A673 (cell line): ENCODE measurements at regions not wholly inside any gene's neighbourhood (a gene's known extent, or its start where the extent isn't known, plus 50 kb on each side); places are given as distances from the start of the nearest gene placed in this dataset.

Source experiments
- BruUV-seq: library from RNA; stranded (reverse); fragments of 400-500 nt; replicated peaks from 2 replicates; lab custom pipeline; 2021; lab: Mats Ljungman, UMichigan
- CTCF ChIA-PET: fragments of 300-600 bp; sonication (Branson Sonifier 250); formaldehyde crosslinking; loops from one replicate; lab custom pipeline; 2022; ENCODE audit warnings: antibody characterized with exemption; lab: Charles Lee
- POLR2A ChIA-PET: fragments of 300-600 bp; sonication (Branson Sonifier 250); formaldehyde crosslinking; loops from one replicate; lab custom pipeline; 2022; ENCODE audit warnings: antibody characterized with exemption; ENCODE audit not compliant: low non-redundant PET; lab: Charles Lee
- DNase-seq: peaks from one replicate; pipeline ENCODE4 v3.0.0-alpha.2; 2015; ENCODE audit warnings: low spot score
- H3K27ac ChIP-seq: fragments of 200-600 bp; sonication (generic); 2 replicates; pipeline ENCODE4 v1.5.1; 2016; ENCODE audit warnings: mixed run types, low read depth, mild to moderate bottlenecking, mixed read lengths, antibody characterized with exemption, low read length; ENCODE audit not compliant: poor library complexity, severe bottlenecking
- H3K27me3 ChIP-seq: fragments of 200-600 bp; sonication (generic); replicated peaks from 2 replicates; pipeline ENCODE4 v1.6.1; 2017; ENCODE audit warnings: mixed run types, low read depth, mild to moderate bottlenecking, mixed read lengths, antibody characterized with exemption, low read length; ENCODE audit not compliant: insufficient read depth, poor library complexity
- H3K36me3 ChIP-seq: fragments of 200-600 bp; sonication (generic); 2 replicates; pipeline ENCODE4 v1.6.1; 2016; ENCODE audit warnings: mixed run types, mild to moderate bottlenecking, mixed read lengths, antibody characterized with exemption, low read length; ENCODE audit not compliant: insufficient read depth, poor library complexity, severe bottlenecking
- H3K4me1 ChIP-seq: fragments of 200-600 bp; sonication (generic); 2 replicates; pipeline ENCODE4 v1.6.1; 2017; ENCODE audit warnings: mixed run types, mild to moderate bottlenecking, mixed read lengths, antibody characterized with exemption, low read length; ENCODE audit not compliant: insufficient read depth, poor library complexity, severe bottlenecking
- H3K4me3 ChIP-seq: fragments of 200-600 bp; sonication (generic); 2 replicates; pipeline ENCODE4 v1.5.1; 2016; ENCODE audit warnings: low read depth, mixed run types, mild to moderate bottlenecking, mixed read lengths, low read length; ENCODE audit not compliant: poor library complexity, severe bottlenecking
- H3K9me3 ChIP-seq: fragments of 200-600 bp; sonication (generic); 2 replicates; pipeline ENCODE4 v1.6.1; 2016; ENCODE audit warnings: mixed run types, low read depth, mild to moderate bottlenecking, mixed read lengths, antibody characterized with exemption, low read length; ENCODE audit not compliant: poor library complexity, severe bottlenecking
- EZH2 ChIP-seq: fragments of 200-600 bp; sonication (generic); IDR thresholded peaks from 2 replicates; pipeline ENCODE4 v1.6.1; 2017; ENCODE audit warnings: borderline replicate concordance, low read depth, mild to moderate bottlenecking, mixed read lengths, antibody characterized with exemption, low read length; ENCODE audit not compliant: poor library complexity, severe bottlenecking
- intact Hi-C: fragments of 100-400 bp; cut with micrococcal nuclease; formaldehyde crosslinking; loops from one replicate; pipeline ENCODE4 v1.10.0; 2022; ENCODE audit not compliant: unreplicated experiment
- TF ChIP-seq, protein P1 (sequence below): fragments of 300-800, 200-600 bp; sonication (generic); conservative IDR thresholded peaks from 2 replicates; pipeline ENCODE4 v1.5.1; 2017; ENCODE audit warnings: low read depth, mild to moderate bottlenecking, antibody characterized with exemption, low read length, moderate library complexity, mixed read lengths

- Histone ChIP-seq H3K4me1 (no peaks in the 10 kb centered on the region), H3K27ac (no peak overlapping the region), H3K9me3 (no peaks in the 10 kb centered on the region), H3K36me3 (no peaks in the 10 kb centered on the region), H3K4me3 (no peak overlapping the region), H3K27me3 (no peaks in the 10 kb centered on the region)
- no peak for DNase-seq
- ChIA-PET POLR2A (no interaction called here), CTCF (interaction anchor here (0.6 kb wide), 1 partner anchor 14 kb away, joined by 3 read pairs; no protein-coding TSS in a partner anchor)
- intact Hi-C loops = no loop called here
- TF ChIP-seq, protein P1, sequence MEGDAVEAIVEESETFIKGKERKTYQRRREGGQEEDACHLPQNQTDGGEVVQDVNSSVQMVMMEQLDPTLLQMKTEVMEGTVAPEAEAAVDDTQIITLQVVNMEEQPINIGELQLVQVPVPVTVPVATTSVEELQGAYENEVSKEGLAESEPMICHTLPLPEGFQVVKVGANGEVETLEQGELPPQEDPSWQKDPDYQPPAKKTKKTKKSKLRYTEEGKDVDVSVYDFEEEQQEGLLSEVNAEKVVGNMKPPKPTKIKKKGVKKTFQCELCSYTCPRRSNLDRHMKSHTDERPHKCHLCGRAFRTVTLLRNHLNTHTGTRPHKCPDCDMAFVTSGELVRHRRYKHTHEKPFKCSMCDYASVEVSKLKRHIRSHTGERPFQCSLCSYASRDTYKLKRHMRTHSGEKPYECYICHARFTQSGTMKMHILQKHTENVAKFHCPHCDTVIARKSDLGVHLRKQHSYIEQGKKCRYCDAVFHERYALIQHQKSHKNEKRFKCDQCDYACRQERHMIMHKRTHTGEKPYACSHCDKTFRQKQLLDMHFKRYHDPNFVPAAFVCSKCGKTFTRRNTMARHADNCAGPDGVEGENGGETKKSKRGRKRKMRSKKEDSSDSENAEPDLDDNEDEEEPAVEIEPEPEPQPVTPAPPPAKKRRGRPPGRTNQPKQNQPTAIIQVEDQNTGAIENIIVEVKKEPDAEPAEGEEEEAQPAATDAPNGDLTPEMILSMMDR = no peak
- TF ChIP-seq EZH2 = no peak
- BruUV-seq = no TSS peak
Observed at GRCh38 chr12:38516418-38516817, 199.8 kb downstream of the ALG10B start.

- no TSS peak for BruUV-seq
- no peaks in the 10 kb centered on the region for H3K4me1 ChIP-seq
- POLR2A ChIA-PET = no interaction called here
- CTCF ChIA-PET = no interaction called here
- H3K27ac ChIP-seq = no peak overlapping the region
- no peak for DNase-seq
- no peaks in the 10 kb centered on the region for H3K36me3 ChIP-seq
- H3K9me3 ChIP-seq = no peaks in the 10 kb centered on the region
- intact Hi-C loops = no loop called here
- TF ChIP-seq, protein P1 = no peak
- no peak for TF ChIP-seq EZH2
- H3K4me3 ChIP-seq = no peak overlapping the region
- H3K27me3 ChIP-seq = peaks cover 9% of the 10 kb centered on the region
Observed at GRCh38 chr12:38523920-38524319, 207.3 kb downstream of the ALG10B start.

GRCh38 chr12:38527631-38528030, 211.1 kb downstream of the ALG10B start:
- Histone ChIP-seq H3K27ac (no peak overlapping the region), H3K9me3 (no peaks in the 10 kb centered on the region), H3K4me3 (no peak overlapping the region), H3K27me3 (peaks cover 9% of the 10 kb centered on the region), H3K4me1 (no peaks in the 10 kb centered on the region), H3K36me3 (no peaks in the 10 kb centered on the region)
- intact Hi-C loops = no loop called here
- BruUV-seq = no TSS peak
- ChIA-PET POLR2A (no interaction called here), CTCF (no interaction called here)
- DNase-seq = no peak
- TF ChIP-seq EZH2 = no peak
- TF ChIP-seq, protein P1 = no peak
